K562 (cell line): ENCODE measurements at regions not wholly inside any gene's neighbourhood (a gene's known extent, or its start where the extent isn't known, plus 50 kb on each side); places are given as distances from the start of the nearest gene placed in this dataset.
"Not testable (repeated sequence)": the region's sequence is repeated elsewhere in the genome, so short reads cannot be mapped to it uniquely, and the experiment has no call there.

Experiments
- ATAC-seq: fragments of 200-7000 bp; cut with Tn5 transposase; 3 replicates; pipeline ENCODE4 v1.9.1; 2020; ENCODE audit warnings: moderate library complexity
- BruUV-seq: library from RNA; stranded (reverse); fragments of 400-500 nt; replicated peaks from 2 replicates; lab custom pipeline; 2021; lab: Mats Ljungman, UMichigan
- CTCF ChIA-PET: fragments of 300-600 bp; formaldehyde crosslinking; extraction: SDS; loops from one replicate; lab custom pipeline; 2021; ENCODE audit warnings: low intra/inter-chr PET ratio; lab: Yijun Ruan, JAX
- POLR2A ChIA-PET: fragments of 300-600, 350-650 bp; sonication (Branson Sonifier 250); formaldehyde crosslinking; extraction: SDS; loops from one replicate; lab custom pipeline; 2021; ENCODE audit warnings: antibody characterized with exemption, inconsistent platforms; lab: Yijun Ruan, JAX
- DNase-seq, 4 experiments: peaks; one replicate each; pipeline versions ENCODE4 v3.0.0 to v3.0.0-alpha.2; 2011 to 2018; ENCODE audit warnings: low spot score in 3 of 4, mixed read lengths in 3 of 4; ENCODE audit errors: extremely low read depth in 1 of 4
- FAIRE-seq: peaks from 2 replicates; lab custom pipeline; 2011; peaks lifted over from hg19 to GRCh38; lab: Jason Lieb, UNC
- H2AFZ ChIP-seq: 2 replicates; pipeline ENCODE4 v1.6.0; 2011; ENCODE audit warnings: low read depth, low read length, control low read depth, inconsistent platforms
- H3K27ac ChIP-seq: fragments of 200-600 bp; 3 replicates; pipeline ENCODE4 v1.8.0; 2011; ENCODE audit warnings: low read depth, mild to moderate bottlenecking, control low read depth, inconsistent platforms, low read length, moderate library complexity, mixed read lengths; ENCODE audit errors: extremely low read depth
- H3K27me3 ChIP-seq, 2 experiments: fragments of 300-600 bp in 1 of 2; 2 replicates in 1 of 2; 3 replicates in 1 of 2; pipeline versions ENCODE4 v1.6.0 to v1.8.0; 2011; ENCODE audit warnings: inconsistent platforms in 2 of 2, low read length in 2 of 2, mild to moderate bottlenecking in 1 of 2, mixed read lengths in 1 of 2, moderate library complexity in 1 of 2; ENCODE audit not compliant: control insufficient read depth in 2 of 2, insufficient read depth in 2 of 2
- H3K36me3 ChIP-seq: fragments of 300-600 bp; 3 replicates; pipeline ENCODE4 v1.8.0; 2011; ENCODE audit warnings: mild to moderate bottlenecking, low read length, inconsistent platforms; ENCODE audit not compliant: control insufficient read depth, insufficient read depth
- H3K4me1 ChIP-seq, 2 experiments: fragments of 200-600 bp in 1 of 2; replicated peaks in 1 of 2; 2 replicates in 1 of 2; 3 replicates in 1 of 2; pipeline versions ENCODE4 v1.5.1 to v1.8.0; 2011; ENCODE audit warnings: inconsistent platforms in 2 of 2, low read length in 2 of 2, mild to moderate bottlenecking in 1 of 2, mixed read lengths in 1 of 2, moderate library complexity in 1 of 2; ENCODE audit not compliant: control insufficient read depth in 2 of 2, insufficient read depth in 2 of 2
- H3K4me2 ChIP-seq: 2 replicates; pipeline ENCODE4 v1.6.1; 2011; ENCODE audit warnings: low read length, control low read depth, inconsistent platforms, mixed read lengths; ENCODE audit not compliant: insufficient read depth
- H3K4me3 ChIP-seq: fragments of 200-600 bp; sonication (generic), shearing (Covaris generic); 2 replicates; pipeline ENCODE4 v1.5.1; 2016; ENCODE audit warnings: control low read depth, inconsistent platforms
- H3K79me2 ChIP-seq: fragments of 200-600 bp; 3 replicates; pipeline ENCODE4 v1.8.0; 2011; ENCODE audit warnings: low read length, inconsistent platforms; ENCODE audit not compliant: control insufficient read depth, insufficient read depth
- H3K9ac ChIP-seq, 2 experiments: 2 replicates each; pipeline versions ENCODE4 v1.6.0 to v1.6.1; 2011; ENCODE audit warnings: low read depth in 2 of 2, low read length in 2 of 2, control low read depth in 1 of 2, inconsistent platforms in 1 of 2, mild to moderate bottlenecking in 1 of 2, mixed read lengths in 1 of 2; ENCODE audit not compliant: insufficient read depth in 1 of 2
- H3K9me1 ChIP-seq: one replicate; pipeline ENCODE4 v1.6.0; 2011; ENCODE audit warnings: inconsistent platforms, mild to moderate bottlenecking, low read length, moderate library complexity; ENCODE audit not compliant: control insufficient read depth, insufficient read depth
- H3K9me3 ChIP-seq: replicated peaks from 2 replicates; pipeline ENCODE4 v1.5.1; 2011; ENCODE audit warnings: low read depth, low read length, inconsistent platforms; ENCODE audit not compliant: control insufficient read depth, insufficient read depth
- H4K20me1 ChIP-seq: replicated peaks from 2 replicates; pipeline ENCODE4 v1.6.1; 2011; ENCODE audit warnings: low read length, inconsistent platforms, mixed read lengths; ENCODE audit not compliant: control insufficient read depth, insufficient read depth
- CHAMP1 ChIP-seq: fragments of 450-650 bp; IDR thresholded peaks from 2 replicates; pipeline ENCODE4 v1.6.1; 2016; ENCODE audit warnings: mild to moderate bottlenecking
- ELF4 ChIP-seq: fragments of 450-650 bp; formaldehyde crosslinking; IDR thresholded peaks from 2 replicates; pipeline ENCODE4 v1.4.0; 2022; ENCODE audit warnings: missing genetic modification characterization
- GMEB1 ChIP-seq: fragments of 250-450 bp; sonication (Bioruptor Pico); IDR thresholded peaks from 2 replicates; pipeline ENCODE4 v1.4.0; 2020; ENCODE audit warnings: mild to moderate bottlenecking
- PRDM10 ChIP-seq: fragments of 450-650 bp; IDR thresholded peaks from 2 replicates; pipeline ENCODE4 v1.6.1; 2018; ENCODE audit not compliant: partially characterized antibody
- SUPT5H ChIP-seq: fragments of 450-650 bp; IDR thresholded peaks from 2 replicates; pipeline ENCODE4 v1.6.1; 2016
- ZNF280B ChIP-seq: fragments of 250-450 bp; sonication (Bioruptor Pico); IDR thresholded peaks from 2 replicates; pipeline ENCODE4 v1.5.1; 2021; ENCODE audit warnings: mild to moderate bottlenecking
- in situ Hi-C: fragments of 300-500 bp; cut with MboI; formaldehyde crosslinking; loops from 4 replicates; pipeline ENCODE4 v1.15.0; 2018; ENCODE audit warnings: inconsistent platforms, mixed read lengths
- intact Hi-C: fragments of 100-400 bp; cut with micrococcal nuclease; formaldehyde crosslinking; loops from 2 replicates; pipeline ENCODE4 v1.14.2; 2022

- TF ChIP-seq CHAMP1 (no peak), ELF4 (CRISPR knock-in tag) (no peak), SUPT5H (no peak), GMEB1 (no peak), ZNF280B (CRISPR knock-in tag) (no peak), PRDM10 (no peak)
Measured at GRCh38 chr14:97143456-97143855, 346.3 kb downstream of the VRK1 start (continued).

- DNase-seq, FAIRE-seq, H2AFZ ChIP-seq, BruUV-seq, H3K36me3 ChIP-seq, H3K79me2 ChIP-seq, H3K4me2 ChIP-seq, H3K27ac ChIP-seq, in situ Hi-C loops, H3K9ac ChIP-seq, H3K9me1 ChIP-seq, ATAC-seq, intact Hi-C loops, H4K20me1 ChIP-seq, H3K4me3 ChIP-seq, CTCF ChIA-PET, H3K9me3 ChIP-seq, H3K4me1 ChIP-seq: not testable (repeated sequence)
- POLR2A ChIA-PET, result interaction anchor here (0.8 kb wide), 1 partner anchor 127 kb away, joined by 4 read pairs; no protein-coding TSS in a partner anchor
- peaks cover 0 to 13% of the 10 kb centered on the region in 2 experiments; a peak in 1 of 5 replicates for H3K27me3 ChIP-seq
Measured at GRCh38 chr14:97148021-97148420, 350.8 kb downstream of the VRK1 start.
